Osteoblast (primary cell): ENCODE measurements at regions not wholly inside any gene's neighbourhood (a gene's known extent, or its start where the extent isn't known, plus 50 kb on each side); places are given as distances from the start of the nearest gene placed in this dataset.

Experiments
- DNase-seq: peaks from one replicate; pipeline ENCODE4 v3.0.0; 2011; ENCODE audit warnings: low spot score, mixed read lengths; ENCODE audit not compliant: insufficient read length; ENCODE audit errors: missing footprints
- H2AFZ ChIP-seq: 2 replicates; pipeline ENCODE4 v1.6.0; 2011; ENCODE audit warnings: mild to moderate bottlenecking, low read length
- H3K27ac ChIP-seq: 2 replicates; pipeline ENCODE4 v1.5.1; 2011; ENCODE audit warnings: mild to moderate bottlenecking, low read depth, low read length, moderate library complexity
- H3K27me3 ChIP-seq: 2 replicates; pipeline ENCODE4 v1.6.0; 2012; ENCODE audit warnings: mild to moderate bottlenecking, control low read depth, inconsistent platforms, low read length, moderate library complexity; ENCODE audit not compliant: insufficient read depth
- H3K36me3 ChIP-seq: 2 replicates; pipeline ENCODE4 v1.5.1; 2011; ENCODE audit warnings: mild to moderate bottlenecking, low read length, control low read depth, moderate library complexity; ENCODE audit not compliant: insufficient read depth
- H3K4me1 ChIP-seq: 2 replicates; pipeline ENCODE4 v1.5.1; 2011; ENCODE audit warnings: mild to moderate bottlenecking, low read length, control low read depth, moderate library complexity; ENCODE audit not compliant: insufficient read depth
- H3K4me2 ChIP-seq: 2 replicates; pipeline ENCODE4 v1.6.0; 2011; ENCODE audit warnings: mild to moderate bottlenecking, low read length; ENCODE audit not compliant: insufficient read depth
- H3K4me3 ChIP-seq: fragments of 200-600 bp; sonication (generic); 3 replicates; pipeline ENCODE4 v1.5.1; 2012; ENCODE audit warnings: mild to moderate bottlenecking, low read length, inconsistent platforms; ENCODE audit not compliant: insufficient read depth
- H3K79me2 ChIP-seq: 2 replicates; pipeline ENCODE4 v1.6.0; 2012; ENCODE audit warnings: mild to moderate bottlenecking, low read length, control low read depth, inconsistent platforms; ENCODE audit not compliant: insufficient read depth
- H3K9me3 ChIP-seq: 2 replicates; pipeline ENCODE4 v1.5.1; 2011; ENCODE audit warnings: low read depth, low read length, control low read depth
- H4K20me1 ChIP-seq: 2 replicates; pipeline ENCODE4 v1.6.0; 2012; ENCODE audit warnings: mild to moderate bottlenecking, low read length, control low read depth; ENCODE audit not compliant: insufficient read depth
- CTCF ChIP-seq: IDR thresholded peaks from 2 replicates; pipeline ENCODE4 v1.5.1; 2011; ENCODE audit warnings: mild to moderate bottlenecking, low read depth, low read length, moderate library complexity; ENCODE audit errors: extremely low read depth

GRCh38 chr9:79007701-79008483 is 563.9 kb upstream of the TLE4 start:
- H3K4me2 ChIP-seq: no peak overlapping the region

GRCh38 chr9:79008916-79009315 is 562.8 kb upstream of the TLE4 start:
- TF ChIP-seq CTCF: no peak
- H3K4me1 ChIP-seq: peaks cover 22% of the 10 kb centered on the region
- H3K4me3 ChIP-seq: no peak overlapping the region
- no peaks in the 10 kb centered on the region for H3K27me3 ChIP-seq
- no peak overlapping the region for H3K4me2 ChIP-seq
- DNase-seq: no peak
- no peak overlapping the region for H3K27ac ChIP-seq
- no peak overlapping the region for H2AFZ ChIP-seq
- no peaks in the 10 kb centered on the region for H3K9me3 ChIP-seq
- H3K79me2 ChIP-seq: no peaks in the 10 kb centered on the region
- H4K20me1 ChIP-seq: no peaks in the 10 kb centered on the region
- no peaks in the 10 kb centered on the region for H3K36me3 ChIP-seq

More at GRCh38 chr9:79007701-79008483, 563.9 kb upstream of the TLE4 start:
- no peaks in the 10 kb centered on the region for H3K79me2 ChIP-seq
- no peaks in the 10 kb centered on the region for H4K20me1 ChIP-seq
- no peak overlapping the region for H3K27ac ChIP-seq
- no peak for TF ChIP-seq CTCF
- no peaks in the 10 kb centered on the region for H3K9me3 ChIP-seq
- no peaks in the 10 kb centered on the region for H3K27me3 ChIP-seq
- peaks cover 12% of the 10 kb centered on the region for H3K4me1 ChIP-seq
- H2AFZ ChIP-seq: no peak overlapping the region
- DNase-seq: no peak
- no peak overlapping the region for H3K4me3 ChIP-seq
- no peaks in the 10 kb centered on the region for H3K36me3 ChIP-seq

GRCh38 chr9:79011461-79011860 is 560.3 kb upstream of the TLE4 start:
- Histone ChIP-seq H3K4me2 (no peak overlapping the region), H3K27me3 (no peaks in the 10 kb centered on the region), H3K9me3 (no peaks in the 10 kb centered on the region), H3K36me3 (no peaks in the 10 kb centered on the region), H2AFZ (no peak overlapping the region), H3K79me2 (no peaks in the 10 kb centered on the region), H3K4me1 (peaks cover 37% of the 10 kb centered on the region), H3K4me3 (no peak overlapping the region), H3K27ac (no peak overlapping the region), H4K20me1 (no peaks in the 10 kb centered on the region)
- no peak for DNase-seq
- TF ChIP-seq CTCF: no peak

GRCh38 chr9:79012561-79012960 is 559.2 kb upstream of the TLE4 start:
- Histone ChIP-seq H4K20me1 (no peaks in the 10 kb centered on the region), H3K27ac (no peak overlapping the region), H3K79me2 (no peaks in the 10 kb centered on the region), H2AFZ (no peak overlapping the region), H3K27me3 (no peaks in the 10 kb centered on the region), H3K4me3 (no peak overlapping the region), H3K9me3 (no peaks in the 10 kb centered on the region), H3K4me2 (no peak overlapping the region), H3K4me1 (peaks cover 37% of the 10 kb centered on the region), H3K36me3 (no peaks in the 10 kb centered on the region)
- no peak for TF ChIP-seq CTCF
- DNase-seq: no peak
